Psoas muscle (tissue), 7 donors: ENCODE measurements at regions not wholly inside any gene's neighbourhood (a gene's known extent, or its start where the extent isn't known, plus 50 kb on each side); places are given as distances from the start of the nearest gene placed in this dataset.

ENCODE experiments used
- ATAC-seq, 4 donors: fragments of 200-7000 bp; cut with Tn5 transposase; one replicate each; pipeline ENCODE4 v1.9.1; 2020; ENCODE audit warnings: moderate library complexity in 3 of 4, mild to moderate bottlenecking in 2 of 4
- DNase-seq, 2 donors: peaks; one replicate each; pipeline ENCODE4 v3.0.0-alpha.2; 2020
- H3K27ac ChIP-seq: fragments of 200-600 bp; one replicate; pipeline ENCODE4 v1.8.0; 2022
- H3K27me3 ChIP-seq, 3 donors: fragments of 200-600 bp in 1 of 3; one replicate each; pipeline versions ENCODE4 v1.6.1 to v1.8.0; 2013 to 2022; ENCODE audit warnings: low read length in 2 of 3, mild to moderate bottlenecking in 2 of 3, moderate library complexity in 1 of 3; ENCODE audit not compliant: insufficient read depth in 3 of 3
- H3K36me3 ChIP-seq, 2 donors: fragments of 200-600 bp in 1 of 2; one replicate each; pipeline versions ENCODE4 v1.6.1 to v1.8.0; 2013 to 2022; ENCODE audit warnings: low read depth in 1 of 2, mild to moderate bottlenecking in 1 of 2, moderate library complexity in 1 of 2; ENCODE audit not compliant: insufficient read depth in 1 of 2
- H3K4me1 ChIP-seq: fragments of 200-600 bp; one replicate; pipeline ENCODE4 v1.8.0; 2022
- H3K4me3 ChIP-seq: fragments of 200-600 bp; one replicate; pipeline ENCODE4 v1.8.0; 2022; ENCODE audit warnings: mild to moderate bottlenecking
- H3K9me3 ChIP-seq: fragments of 200-600 bp; one replicate; pipeline ENCODE4 v1.8.0; 2022
- CTCF ChIP-seq: fragments of 200-600 bp; IDR thresholded peaks from one replicate; pipeline ENCODE4 v1.8.0; 2022; ENCODE audit warnings: antibody characterized with exemption
- WGBS, 3 donors: extraction: QIAGEN DNeasy Blood & Tissue Kit; methylation state at CpG; one replicate each; pipeline versions ENCODE4 v1.1.6 to v1.1.7; 2013; 5-methylcytosine and 5-hydroxymethylcytosine counted together
- intact Hi-C, 2 donors: fragments of 100-400 bp; cut with DNase I; formaldehyde crosslinking; loops; one replicate each; pipeline versions ENCODE4 v1.11.0 to v1.14.2; 2022
- donor health status: healthy with polysubstance abuse.
- donor health status: DM: no; HTN: no; CAD: no; lungs with moderate emphysema.
- donor health status: Bipolar disorder and iron deficiency.
- donor health status: healthy.
- donor health status: DM: yes; HTN: yes; CAD: no.
- donor health status: DM: no; HTN: no; CAD: no.
- donor health status: DM: yes; HTN: yes; CAD: no.

- 16 to 26% (median 19%) methylated on average over 5 of the region's 5 CpGs for WGBS, 3 donors
- no peaks in the 10 kb centered on the region for H3K4me1 ChIP-seq
- ATAC-seq, result no peak
- H3K9me3 ChIP-seq, result no peaks in the 10 kb centered on the region
- H3K27ac ChIP-seq, result no peak overlapping the region
- no peak for DNase-seq
- intact Hi-C loops, result no loop called here
- no peaks in the 10 kb centered on the region for H3K36me3 ChIP-seq
- no peak overlapping the region for H3K4me3 ChIP-seq
- peaks cover 0 to 3% (median 0%) of the 10 kb centered on the region in 3 donors for H3K27me3 ChIP-seq
- TF ChIP-seq CTCF, result no peak
Observed at GRCh38 chr2:36172824-36173223, 182.8 kb upstream of the CRIM1 start.

- intact Hi-C loops, result no loop called here
- 30 to 32% (median 31%) methylated on average over 2 of the region's 2 CpGs for WGBS, 3 donors
Observed at GRCh38 chr2:36170805-36171204, 184.8 kb upstream of the CRIM1 start.

GRCh38 chr2:36169843-36170242 is 185.7 kb upstream of the CRIM1 start:
- no peak overlapping the region for H3K27ac ChIP-seq
- H3K9me3 ChIP-seq, result no peaks in the 10 kb centered on the region
- H3K27me3 ChIP-seq, result peaks cover 0 to under 1% (median 0%) of the 10 kb centered on the region in 3 donors
- H3K4me3 ChIP-seq, result no peak overlapping the region
- intact Hi-C loops, result no loop called here
- DNase-seq (no peak), ATAC-seq (no peak)
- no peaks in the 10 kb centered on the region for H3K4me1 ChIP-seq
- 16 to 27% (median 17%) methylated on average over 1 of the region's 1 CpG for WGBS, 3 donors
- no peak for TF ChIP-seq CTCF
- no peaks in the 10 kb centered on the region for H3K36me3 ChIP-seq

More at GRCh38 chr2:36170805-36171204, 184.8 kb upstream of the CRIM1 start:
- H3K4me1 ChIP-seq, result no peaks in the 10 kb centered on the region
- no peak for DNase-seq
- TF ChIP-seq CTCF, result no peak
- no peak overlapping the region for H3K4me3 ChIP-seq
- ATAC-seq, result no peak
- H3K27ac ChIP-seq, result no peak overlapping the region
- no peaks in the 10 kb centered on the region for H3K9me3 ChIP-seq
- H3K36me3 ChIP-seq, result no peaks in the 10 kb centered on the region
- peaks cover 0 to 3% (median 0%) of the 10 kb centered on the region in 3 donors for H3K27me3 ChIP-seq

- Histone ChIP-seq H3K27me3 (no peaks in the 10 kb centered on the region), H3K4me1 (no peaks in the 10 kb centered on the region), H3K4me3 (no peak overlapping the region), H3K36me3 (no peaks in the 10 kb centered on the region), H3K27ac (no peak overlapping the region), H3K9me3 (no peaks in the 10 kb centered on the region)
- TF ChIP-seq CTCF, result no peak
- ATAC-seq, result no peak
- WGBS, 3 donors, result 64 to 71% (median 69%) methylated on average over 2 of the region's 2 CpGs
- DNase-seq, result no peak
- intact Hi-C loops, result no loop called here
Observed at GRCh38 chr2:36168115-36168514, 187.5 kb upstream of the CRIM1 start.

- H3K4me1 ChIP-seq, result no peaks in the 10 kb centered on the region
- no peaks in the 10 kb centered on the region for H3K9me3 ChIP-seq
- H3K27me3 ChIP-seq, result no peaks in the 10 kb centered on the region
- H3K36me3 ChIP-seq, result no peaks in the 10 kb centered on the region
- no peak for ATAC-seq
- no peak for TF ChIP-seq CTCF
- H3K4me3 ChIP-seq, result no peak overlapping the region
- WGBS, 3 donors, result 87 to 93% (median 93%) methylated on average over 3 to 4 of the region's 4 CpGs
- no peak overlapping the region for H3K27ac ChIP-seq
- DNase-seq, result no peak
- intact Hi-C loops, result no loop called here
Observed at GRCh38 chr2:36165132-36165531, 190.4 kb upstream of the CRIM1 start.
